HG03565 (cell line): ENCODE measurements at regions not wholly inside any gene's neighbourhood (a gene's known extent, or its start where the extent isn't known, plus 50 kb on each side); places are given as distances from the start of the nearest gene placed in this dataset.
"Not testable (repeated sequence)": the region's sequence is repeated elsewhere in the genome, so short reads cannot be mapped to it uniquely, and the experiment has no call there.

ENCODE experiments used
- ATAC-seq: cut with Tn5 transposase; IDR thresholded peaks from one replicate; pipeline ENCODE4 v1.9.1; 2021; ENCODE audit warnings: mild to moderate bottlenecking, moderate library complexity; ENCODE audit not compliant: unreplicated experiment

DNA sequence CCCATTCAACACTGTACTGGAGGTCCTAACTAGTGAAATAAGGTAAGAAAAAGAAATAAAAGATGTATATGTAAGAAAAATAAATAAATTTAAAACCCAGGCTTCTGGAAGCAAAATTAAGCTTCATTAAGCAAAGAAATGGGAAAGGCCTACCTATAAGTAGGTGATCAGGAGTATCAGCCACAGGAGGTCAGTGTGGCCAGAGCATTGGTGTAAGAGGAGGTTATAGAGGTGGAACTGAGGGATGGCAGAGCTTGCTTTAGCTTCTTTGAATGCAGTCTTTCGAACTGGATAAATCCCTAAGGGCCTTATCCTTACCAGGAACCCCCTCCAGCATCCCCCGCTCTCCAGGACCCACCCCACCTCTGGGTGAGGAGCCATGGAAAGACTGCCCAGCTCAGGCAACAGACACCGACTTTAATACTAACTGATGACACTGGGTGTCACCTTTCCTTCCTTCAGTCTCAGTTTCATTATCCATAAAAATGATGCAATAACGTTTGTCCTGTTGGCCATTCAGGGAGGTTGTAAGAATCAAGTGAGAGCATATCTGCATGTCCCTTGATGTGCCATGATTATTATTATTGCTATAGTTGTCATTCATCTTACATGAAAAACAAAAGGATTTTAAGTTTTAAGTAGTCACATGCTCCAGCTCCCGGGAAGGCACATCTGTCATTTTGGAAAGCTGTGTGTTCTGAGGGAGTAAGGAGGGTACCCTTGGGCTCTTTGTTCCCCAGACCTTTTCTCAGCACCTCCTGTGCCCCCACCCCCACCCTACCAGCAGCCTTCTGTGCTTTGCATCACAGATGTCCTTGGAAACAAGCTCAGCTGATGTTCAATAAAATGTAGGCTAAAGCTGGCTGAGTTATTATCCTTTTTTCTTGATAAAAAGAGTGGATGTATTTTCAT is 50.8 kb upstream of the CTNNA1 start:
- no peak for ATAC-seq

DNA sequence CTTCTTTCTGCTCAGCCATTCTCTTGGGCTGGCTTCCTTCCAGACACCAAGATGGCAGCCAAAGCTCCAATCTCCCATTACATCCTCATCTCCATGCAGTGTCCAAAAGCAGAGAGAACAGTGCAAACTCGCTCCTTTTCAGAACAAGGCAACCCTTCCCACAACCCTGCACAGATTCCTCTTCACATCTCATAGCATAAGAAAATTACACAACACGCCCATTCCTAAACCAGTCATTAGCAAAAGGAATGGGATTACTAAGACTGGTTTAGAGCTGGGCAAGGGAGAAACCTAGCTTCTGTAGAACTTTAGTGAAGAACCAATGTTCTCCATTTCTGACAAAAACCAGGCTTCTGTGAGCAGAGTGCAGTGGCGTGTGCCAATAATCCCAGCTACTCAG is 51.5 kb upstream of the CTNNA1 start:
- no peak for ATAC-seq

DNA sequence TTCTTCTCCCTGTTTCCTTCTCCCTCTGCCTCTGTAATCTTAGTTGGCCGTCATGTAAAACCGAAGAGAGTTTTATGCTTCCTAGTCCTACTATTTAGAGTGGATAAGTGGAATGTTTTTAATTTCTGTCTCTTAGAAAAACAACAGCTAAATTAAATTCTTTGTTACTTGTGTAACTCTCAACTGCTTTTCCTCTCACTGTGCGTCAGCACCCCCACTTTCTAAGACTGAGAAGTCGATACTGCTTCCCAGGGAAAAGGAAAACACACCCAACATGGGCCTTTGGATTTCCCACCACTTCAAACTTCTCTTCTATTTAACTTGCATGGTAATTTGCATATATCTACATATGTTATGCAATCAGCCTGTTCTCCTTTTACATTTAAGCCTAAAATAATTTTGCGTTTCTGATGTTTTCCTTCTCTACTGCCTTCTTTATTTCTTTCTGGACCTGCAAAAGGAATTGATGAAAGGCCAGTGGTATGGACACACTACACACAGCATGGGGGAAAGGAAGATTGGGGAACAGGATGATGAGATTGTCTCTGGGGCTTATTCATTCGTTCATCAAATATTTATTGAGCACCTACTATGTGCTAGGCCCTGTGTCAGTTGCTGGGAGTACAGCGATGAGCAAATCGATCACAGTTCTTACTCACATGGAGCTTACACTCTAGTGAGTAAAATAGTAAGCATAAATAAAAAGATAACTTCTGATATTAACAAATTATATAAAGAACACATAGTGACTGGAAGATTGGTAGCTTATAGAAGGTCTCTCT is 52.5 kb upstream of the CTNNA1 start:
- ATAC-seq = no peak

DNA sequence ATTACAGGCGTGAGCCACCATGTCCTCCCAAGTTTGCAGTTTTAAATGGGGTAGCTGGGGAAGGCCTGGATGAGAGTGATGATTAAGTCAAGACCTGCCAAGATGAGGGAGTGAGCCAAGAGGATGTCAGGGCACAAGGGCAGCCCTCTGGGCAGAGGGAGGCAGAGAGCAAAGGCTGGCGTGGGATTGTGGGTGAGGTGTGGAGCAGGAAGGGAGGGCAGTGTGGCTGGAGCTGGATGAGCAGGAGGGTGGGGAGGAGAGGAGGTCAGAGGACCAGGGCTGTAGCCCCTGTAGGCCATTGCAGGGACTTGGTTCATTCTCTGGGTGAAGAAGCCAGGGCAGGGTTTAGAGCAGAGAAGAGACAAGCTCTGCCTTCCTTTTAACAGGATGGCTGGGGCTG is 53.7 kb upstream of the CTNNA1 start:
- ATAC-seq = no peak

DNA sequence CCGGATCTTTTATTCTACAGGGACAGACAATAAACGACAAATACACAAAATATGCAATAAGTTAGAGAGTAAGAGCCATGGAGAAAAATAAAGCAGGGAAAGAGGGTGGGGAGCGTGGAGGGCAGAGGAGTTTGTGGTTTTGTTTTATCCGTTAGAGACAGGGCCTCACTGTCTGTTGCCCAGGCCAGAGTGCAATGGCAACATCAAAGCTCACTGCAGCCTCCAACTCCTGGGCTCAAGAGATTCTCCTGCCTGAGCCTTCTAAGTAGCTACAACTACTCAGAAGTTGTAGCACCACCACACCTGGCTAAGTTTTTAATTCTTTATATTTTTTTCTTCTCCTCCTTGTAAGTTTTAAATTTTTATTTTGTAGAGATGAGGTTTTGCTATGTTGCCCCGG is 54.5 kb upstream of the CTNNA1 start:
- no peak for ATAC-seq

DNA sequence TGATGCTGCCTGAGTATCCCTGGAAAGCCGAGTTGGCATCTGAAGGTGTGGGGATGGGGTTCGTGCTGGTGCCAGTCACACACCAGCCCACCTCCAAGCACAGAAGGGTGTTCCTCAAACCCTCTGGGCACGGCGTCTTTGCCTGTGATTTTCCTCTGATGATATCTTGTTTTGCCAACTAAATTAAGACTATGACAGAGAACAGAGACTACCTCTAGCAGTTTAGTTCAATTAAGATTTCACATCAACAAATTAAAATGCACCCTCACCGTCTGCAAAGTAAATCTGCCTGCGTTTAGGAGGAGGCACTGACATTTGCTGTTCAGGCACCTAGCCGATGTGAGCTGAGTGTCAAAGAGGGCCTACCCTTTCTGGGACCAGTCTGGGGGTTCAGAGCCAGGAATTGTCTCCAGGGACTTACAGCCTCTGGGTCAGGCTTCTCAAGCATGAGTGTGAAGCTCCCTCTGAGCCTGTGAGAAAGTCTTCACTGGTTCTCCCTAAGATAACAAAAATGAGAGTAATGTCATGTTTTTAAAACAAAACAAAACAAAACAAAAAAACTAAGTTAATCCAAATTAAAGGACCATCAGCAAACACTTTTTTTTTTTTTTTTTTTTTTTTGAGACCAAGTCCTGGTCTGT is 55.4 kb upstream of the CTNNA1 start:
- ATAC-seq = no peak

DNA sequence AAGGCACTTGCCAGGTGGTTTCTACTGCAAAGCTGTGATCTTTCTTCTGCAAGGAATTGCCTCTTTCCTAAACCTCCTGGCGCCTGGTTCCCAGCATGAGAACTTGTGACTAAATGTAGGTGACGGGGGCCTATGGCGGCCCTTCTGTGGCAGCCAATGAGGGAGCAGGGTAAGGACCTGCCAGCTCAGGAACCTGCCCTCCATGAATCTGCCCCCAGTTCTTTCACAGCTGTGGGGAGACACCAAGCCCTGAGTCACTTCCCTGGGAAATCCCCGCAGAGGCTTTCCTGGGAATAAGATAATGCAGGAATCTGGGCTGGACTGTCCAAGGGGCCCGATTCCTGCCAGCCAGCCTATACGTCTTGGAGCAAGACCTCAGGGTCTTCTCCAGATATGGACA is 56.7 kb upstream of the CTNNA1 start:
- no peak for ATAC-seq

DNA sequence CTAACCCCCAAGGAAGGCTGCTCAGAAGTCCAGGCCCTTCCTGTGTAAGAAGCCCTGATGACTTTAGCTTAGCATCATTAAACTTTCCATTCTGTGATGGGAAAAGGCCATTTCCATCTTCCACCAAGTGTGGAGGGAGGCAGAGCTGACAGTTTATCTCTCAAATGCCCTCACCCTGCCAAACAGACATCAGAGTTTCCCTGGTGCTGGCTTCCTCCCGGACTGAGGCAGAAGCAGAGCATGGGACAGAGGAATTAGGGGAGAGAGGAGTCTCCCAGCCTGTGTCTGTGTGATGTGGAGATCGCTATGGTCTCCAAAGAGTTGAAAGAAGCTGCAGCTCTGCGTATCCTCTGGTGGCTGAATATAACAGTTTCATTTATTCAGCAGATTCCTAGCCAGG is 57.4 kb upstream of the CTNNA1 start:
- ATAC-seq = no peak

DNA sequence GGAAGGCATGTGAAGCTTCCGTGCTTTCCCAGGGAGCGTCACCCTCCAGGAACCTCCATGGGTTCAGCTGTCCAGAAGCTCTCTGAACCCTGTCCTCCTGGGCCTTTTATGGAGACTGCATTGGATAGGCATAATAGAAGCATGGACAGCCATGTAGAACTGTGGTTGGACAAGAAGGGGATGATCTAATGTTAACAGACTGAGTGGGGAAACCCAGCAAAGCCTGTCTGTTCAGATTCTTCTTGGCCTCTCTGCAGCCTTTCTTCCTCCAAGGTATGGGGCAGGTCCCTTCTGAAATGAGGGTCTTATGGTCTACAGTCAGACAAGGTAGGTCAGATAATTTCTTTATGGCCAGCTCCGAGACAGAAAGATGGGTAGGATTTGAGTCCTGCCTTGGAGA is 59.1 kb upstream of the CTNNA1 start:
- no peak for ATAC-seq

DNA sequence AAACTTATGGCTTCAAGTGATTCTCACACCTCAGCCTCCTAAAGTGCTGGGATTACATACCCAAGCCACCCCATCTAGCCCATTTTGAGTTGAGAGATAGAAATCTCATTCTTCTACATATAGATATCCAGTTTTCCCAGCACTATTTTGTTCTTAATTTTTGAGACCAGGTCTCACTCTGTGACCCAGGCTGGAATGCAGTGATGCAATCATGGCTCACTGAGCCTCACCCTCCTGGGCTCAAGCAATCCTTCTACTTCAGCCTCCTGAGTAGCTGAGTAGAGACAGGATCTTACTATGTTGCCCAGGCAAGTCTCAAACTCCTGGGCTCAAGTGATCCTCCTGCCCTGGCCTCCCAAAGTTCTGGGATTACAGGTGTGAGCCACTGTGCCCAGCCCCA is 60.9 kb upstream of the CTNNA1 start:
- ATAC-seq = no peak

DNA sequence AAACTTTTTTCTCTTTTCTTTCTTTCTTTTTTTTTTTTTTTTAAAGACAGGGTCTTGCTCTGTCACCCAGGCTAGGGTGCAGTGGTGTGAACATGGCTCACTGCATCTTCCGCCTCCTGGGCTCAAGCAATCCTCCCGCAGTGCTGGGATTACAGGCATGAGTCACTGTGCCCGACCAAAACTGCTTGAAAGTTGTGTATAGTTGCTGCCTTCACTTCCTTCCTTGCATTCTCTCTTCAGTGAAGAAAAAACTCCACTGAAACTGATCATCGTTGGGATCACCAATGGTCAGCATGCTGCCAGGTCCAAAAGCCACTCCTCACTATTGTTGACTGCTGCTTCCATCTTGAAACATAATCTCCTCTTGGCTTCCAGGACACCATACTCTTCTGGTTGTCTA is 66.6 kb upstream of the CTNNA1 start:
- ATAC-seq = no peak

DNA sequence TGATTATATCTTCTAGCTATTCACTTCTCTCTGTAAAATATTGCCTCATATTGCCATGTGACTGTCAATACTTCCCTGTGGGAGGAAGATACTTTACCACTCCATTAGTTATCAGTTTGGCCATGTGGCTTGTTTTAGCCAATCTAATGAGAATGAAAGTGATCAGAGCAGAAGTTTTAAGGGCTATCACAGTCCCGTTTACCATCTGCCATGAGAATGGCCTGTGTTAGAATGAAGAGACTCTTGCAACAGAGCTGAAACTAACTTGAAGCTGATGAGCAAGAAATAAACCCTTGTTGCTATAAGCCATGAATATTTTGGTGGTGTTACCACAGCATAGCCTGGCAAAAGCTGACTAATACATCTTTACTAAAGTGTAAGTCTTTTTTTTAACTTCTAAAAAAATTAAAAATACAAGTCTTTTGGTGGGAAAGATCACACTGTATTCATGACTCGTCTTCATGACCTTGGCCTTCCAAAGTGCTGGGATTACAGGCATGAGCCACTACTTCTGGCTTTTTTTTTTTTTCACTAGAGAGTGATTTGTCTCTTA is 68.0 kb upstream of the CTNNA1 start:
- ATAC-seq = no peak

DNA sequence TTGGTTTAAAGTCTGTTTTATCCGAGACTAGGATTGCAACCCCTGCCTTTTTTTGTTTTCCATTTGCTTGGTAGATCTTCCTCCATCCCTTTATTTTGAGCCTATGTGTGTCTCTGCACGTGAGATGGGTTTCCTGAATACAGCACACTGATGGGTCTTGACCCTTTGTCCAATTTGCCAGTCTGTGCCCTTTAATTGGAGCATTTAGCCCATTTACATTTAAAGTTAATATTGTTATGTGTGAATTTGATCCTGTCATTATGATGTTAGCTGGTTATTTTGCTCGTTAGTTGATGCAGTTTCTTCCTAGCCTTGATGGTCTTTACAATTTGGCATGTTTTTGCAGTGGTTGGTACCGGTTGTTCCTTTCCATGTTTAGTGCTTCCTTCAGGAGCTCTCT is 70.8 kb upstream of the CTNNA1 start:
- ATAC-seq = not testable (repeated sequence)

DNA sequence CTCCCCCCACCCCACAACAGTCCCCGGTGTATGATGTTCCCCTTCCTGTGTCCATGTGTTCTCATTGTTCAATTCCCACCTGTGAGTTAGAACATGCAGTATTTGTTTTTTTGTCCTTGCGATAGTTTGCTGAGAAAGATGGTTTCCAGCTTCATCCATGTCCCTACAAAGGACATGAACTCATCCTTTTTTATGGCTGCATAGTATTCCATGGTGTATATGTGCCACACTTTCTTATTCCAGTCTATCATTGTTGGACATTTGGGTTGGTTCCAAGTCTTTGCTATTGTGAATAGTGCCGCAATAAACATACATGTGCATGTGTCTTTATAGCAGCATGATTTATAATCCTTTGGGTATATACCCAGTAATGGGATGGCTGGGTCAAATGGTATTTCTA is 74.4 kb upstream of the CTNNA1 start:
- not testable (repeated sequence) for ATAC-seq

DNA sequence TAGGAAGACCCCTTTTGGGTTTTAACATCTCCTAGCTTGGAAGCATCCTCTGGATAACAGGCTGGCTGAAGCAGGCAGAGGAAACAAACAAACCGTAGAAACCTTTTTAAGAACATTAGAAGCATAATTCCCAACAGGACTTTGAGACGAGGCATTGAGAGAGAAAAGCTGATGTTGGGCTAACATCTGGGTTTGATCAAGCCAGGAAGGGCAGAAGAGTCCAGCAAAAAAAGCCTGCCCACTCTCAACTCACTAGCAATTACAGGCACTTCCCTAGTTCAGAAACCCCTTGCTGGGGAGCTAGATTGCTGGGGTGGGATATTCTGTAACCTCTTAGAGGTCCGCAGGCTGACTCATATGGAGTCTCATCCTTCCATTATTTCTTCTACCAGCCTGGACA is 75.4 kb upstream of the CTNNA1 start:
- no peak for ATAC-seq

DNA sequence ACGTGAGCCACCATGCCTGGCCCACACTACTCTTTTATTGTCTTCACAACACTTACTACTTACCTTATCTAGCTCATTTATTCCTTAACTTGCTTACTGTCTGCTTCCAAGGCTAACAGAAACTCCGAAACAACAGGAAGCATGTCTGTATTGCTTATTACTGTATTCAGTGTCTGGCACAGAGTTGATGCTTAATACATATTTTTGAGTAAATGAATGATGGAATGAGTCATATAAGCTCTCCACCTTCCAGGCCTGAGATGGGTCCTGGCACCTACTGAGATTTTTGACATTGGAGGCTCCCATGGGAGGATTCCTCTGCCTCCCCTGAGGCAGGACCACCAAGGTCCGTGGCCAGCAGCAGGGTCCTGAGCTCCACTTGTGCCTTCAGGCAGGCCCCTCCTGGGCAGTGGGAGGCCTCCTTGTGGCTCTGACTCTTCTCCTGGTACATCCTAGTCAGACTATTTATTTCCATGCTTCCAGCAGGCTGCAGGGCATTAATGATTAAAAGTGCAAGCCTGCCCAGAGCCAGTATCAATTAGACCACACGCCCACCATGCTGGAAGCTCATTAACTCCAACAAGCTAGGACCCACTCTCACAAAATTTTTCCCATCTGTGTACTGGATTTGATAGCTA is 76.5 kb upstream of the CTNNA1 start:
- no peak for ATAC-seq

DNA sequence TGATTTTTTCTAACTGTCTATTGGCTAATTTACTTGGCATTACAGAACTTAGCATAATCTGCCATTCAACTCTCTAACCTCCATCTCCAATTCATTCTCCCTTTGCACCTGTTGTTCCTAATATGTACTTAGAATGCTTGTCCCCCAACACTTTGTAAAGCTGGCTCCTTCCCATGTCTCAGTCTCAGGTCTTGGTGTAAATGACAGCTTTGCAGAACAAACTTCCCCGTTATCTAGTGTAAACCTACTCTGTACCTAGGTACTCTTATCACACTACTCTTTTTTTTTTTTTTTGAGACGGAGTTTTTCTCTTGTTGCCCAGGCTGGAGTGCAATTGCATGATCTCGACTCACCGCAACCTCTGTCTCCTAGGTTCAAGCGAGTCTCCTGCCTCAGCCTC is 77.2 kb upstream of the CTNNA1 start:
- ATAC-seq = no peak

DNA sequence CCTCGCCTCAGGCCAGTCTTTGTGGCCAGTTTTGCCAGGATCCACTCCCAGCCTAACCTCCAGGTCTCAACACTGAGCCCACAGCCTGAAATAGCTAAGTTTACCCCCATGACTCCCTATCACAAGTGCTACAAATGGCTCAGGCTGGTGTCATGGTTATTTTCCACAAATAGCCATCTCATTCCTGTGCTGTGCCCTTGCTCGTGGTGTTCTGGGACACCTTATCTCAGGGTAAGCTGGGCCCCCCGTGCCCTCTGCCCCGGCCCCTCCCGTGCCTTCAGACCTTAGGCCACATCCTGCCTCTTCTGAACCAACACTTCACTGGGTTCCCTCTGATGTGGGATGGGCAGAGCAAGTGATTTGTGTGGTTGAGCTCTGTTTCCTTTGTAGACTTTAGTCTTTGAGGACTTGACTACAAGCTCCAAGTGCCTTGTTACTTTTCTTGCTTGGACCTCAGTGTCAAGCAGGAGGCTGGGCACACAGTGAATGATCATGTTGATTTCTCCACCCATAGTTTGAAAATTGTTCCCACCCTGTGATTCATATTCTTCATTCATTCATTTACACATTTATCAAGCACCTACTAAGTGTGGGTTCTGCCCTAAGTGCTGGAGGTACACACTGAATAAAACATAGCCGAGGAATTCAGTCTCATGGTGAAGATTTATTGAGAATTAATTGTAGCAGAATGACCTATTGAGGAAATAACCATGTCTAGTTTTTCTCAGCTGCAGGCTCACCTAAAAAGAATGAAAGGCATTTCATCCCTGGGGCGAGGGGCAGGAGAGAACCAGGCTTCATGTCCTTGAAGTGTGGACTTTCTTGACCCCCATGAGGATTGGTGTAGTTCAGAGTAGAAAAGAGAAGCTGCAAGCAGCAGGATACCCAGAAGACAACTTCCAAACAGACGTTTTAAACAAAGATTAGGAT is 84.5 kb upstream of the CTNNA1 start:
- no peak for ATAC-seq

DNA sequence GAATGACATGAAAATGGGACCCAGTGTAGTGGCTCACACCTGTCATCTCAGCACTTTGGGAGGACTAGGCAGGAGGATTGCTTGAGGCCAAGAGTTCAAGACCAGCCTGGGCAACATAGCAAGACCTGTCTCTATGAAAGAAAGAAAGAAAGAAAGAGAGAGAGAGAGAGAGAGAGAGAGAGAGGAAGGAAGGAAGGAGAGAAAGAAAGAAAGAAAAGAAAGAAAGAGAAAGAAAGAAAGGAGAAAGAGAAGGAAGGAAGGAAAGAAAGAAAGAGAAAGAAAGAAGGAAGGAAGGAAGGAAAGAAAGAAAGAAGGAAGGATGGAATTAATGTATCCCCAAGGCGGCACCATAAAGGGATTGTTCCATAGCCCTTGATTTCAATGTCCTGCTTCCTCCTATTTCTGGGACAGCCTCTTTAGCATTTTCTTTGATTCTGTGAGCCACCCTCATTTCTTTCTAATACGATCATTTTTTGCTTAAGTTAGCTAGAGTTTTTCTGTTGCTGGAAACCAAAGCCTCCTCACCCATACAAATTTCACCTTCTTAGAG is 85.4 kb upstream of the CTNNA1 start:
- ATAC-seq = not testable (repeated sequence)
